ENCODE measurements at regions not wholly inside any gene's neighbourhood (a gene's known extent, or its start where the extent isn't known, plus 50 kb on each side); places are given as distances from the start of the nearest gene placed in this dataset.

DNA sequence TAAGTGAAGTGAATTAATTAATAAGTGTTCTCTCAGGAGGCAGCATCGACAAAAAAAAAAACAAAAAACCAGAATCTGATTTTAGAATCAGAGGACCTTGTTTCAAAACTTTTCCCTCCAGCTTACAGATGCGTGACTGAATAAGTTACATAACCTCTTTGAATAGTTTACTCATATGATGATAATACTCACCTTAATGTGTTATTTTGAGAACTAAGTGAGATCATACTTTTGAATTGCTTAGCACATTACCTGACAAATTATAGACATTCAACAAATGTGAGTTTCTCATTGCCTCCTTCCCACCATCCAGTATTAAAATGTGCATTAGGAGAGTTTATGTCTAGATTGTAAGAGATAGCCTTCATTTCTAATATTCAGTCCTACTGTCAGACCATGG, 94.0 kb downstream of the SOX2 start:
- Histone ChIP-seq H3K4me3 (ENCODE audit: low read depth, low read length, poor library complexity, severe bottlenecking) (no peak overlapping the region), H4K20me1 (ENCODE audit: insufficient read depth, low read length) (no peaks in the 10 kb centered on the region), H3K79me2 (ENCODE audit: insufficient read depth, low read depth, low read length) (no peaks in the 10 kb centered on the region), H3K4me2 (ENCODE audit: low read length) (no peak overlapping the region), H3K9me2 (ENCODE audit: insufficient read depth, low read length) (no peaks in the 10 kb centered on the region), H3K36me3 (ENCODE audit: insufficient read depth, low read length) (no peaks in the 10 kb centered on the region), H3K4me1 (ENCODE audit: insufficient read depth, low read length, poor library complexity, severe bottlenecking) (peaks cover 33% of the 10 kb centered on the region), H3K27ac (ENCODE audit: low read depth, low read length, poor library complexity, severe bottlenecking) (no peak overlapping the region), H3K9me3 (ENCODE audit: low read length) (no peaks in the 10 kb centered on the region), H2AFZ (ENCODE audit: low read length) (no peak overlapping the region)
- BruUV-seq (replicated peaks): no TSS peak
- POLR2A ChIA-PET: no interaction called here
- no peak for DNase-seq (ENCODE audit: low spot score)
- intact Hi-C loops (cut with micrococcal nuclease; ENCODE audit: unreplicated experiment): loop anchor here (10.0 kb wide), 1 partner anchor 91 kb away; the partner anchor contains the start of gene SOX2
- TF ChIP-seq, protein P1, sequence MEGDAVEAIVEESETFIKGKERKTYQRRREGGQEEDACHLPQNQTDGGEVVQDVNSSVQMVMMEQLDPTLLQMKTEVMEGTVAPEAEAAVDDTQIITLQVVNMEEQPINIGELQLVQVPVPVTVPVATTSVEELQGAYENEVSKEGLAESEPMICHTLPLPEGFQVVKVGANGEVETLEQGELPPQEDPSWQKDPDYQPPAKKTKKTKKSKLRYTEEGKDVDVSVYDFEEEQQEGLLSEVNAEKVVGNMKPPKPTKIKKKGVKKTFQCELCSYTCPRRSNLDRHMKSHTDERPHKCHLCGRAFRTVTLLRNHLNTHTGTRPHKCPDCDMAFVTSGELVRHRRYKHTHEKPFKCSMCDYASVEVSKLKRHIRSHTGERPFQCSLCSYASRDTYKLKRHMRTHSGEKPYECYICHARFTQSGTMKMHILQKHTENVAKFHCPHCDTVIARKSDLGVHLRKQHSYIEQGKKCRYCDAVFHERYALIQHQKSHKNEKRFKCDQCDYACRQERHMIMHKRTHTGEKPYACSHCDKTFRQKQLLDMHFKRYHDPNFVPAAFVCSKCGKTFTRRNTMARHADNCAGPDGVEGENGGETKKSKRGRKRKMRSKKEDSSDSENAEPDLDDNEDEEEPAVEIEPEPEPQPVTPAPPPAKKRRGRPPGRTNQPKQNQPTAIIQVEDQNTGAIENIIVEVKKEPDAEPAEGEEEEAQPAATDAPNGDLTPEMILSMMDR (conservative IDR thresholded peaks at IDR 0.05; ENCODE audit: low read length): no peak
- TF ChIP-seq EZH2phosphoT487 (IDR thresholded peaks at IDR 0.05; ENCODE audit: borderline replicate concordance, low read depth, low read length): no peak
- CTCF ChIA-PET (ENCODE audit: unreplicated experiment): no interaction called here

DNA sequence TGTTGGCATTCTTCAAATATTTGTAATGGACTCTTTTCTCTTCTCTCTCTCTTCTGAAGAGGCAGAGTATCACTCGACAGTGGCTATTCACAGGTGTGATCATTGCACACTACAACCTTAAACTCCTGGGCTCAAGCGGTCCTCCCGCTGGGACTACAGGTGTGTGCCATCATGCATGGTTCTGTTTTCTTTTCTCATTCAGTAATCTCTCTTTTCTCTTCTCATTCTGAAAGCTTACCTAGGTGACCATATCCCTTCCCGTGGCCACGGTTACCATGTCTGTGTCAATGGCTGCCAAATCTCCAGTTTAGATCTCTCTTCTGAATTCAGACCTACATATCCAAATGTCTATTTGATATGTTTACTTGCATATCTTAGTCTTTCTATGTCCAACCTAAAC, 96.3 kb downstream of the SOX2 start:
- no peaks in the 10 kb centered on the region for H3K9me3 ChIP-seq (ENCODE audit: low read length)
- intact Hi-C loops (cut with micrococcal nuclease; ENCODE audit: unreplicated experiment): loop anchor here (10.0 kb wide), 1 partner anchor 93 kb away; the partner anchor contains the start of gene SOX2
- no peaks in the 10 kb centered on the region for H3K36me3 ChIP-seq (ENCODE audit: insufficient read depth, low read length)
- no peak overlapping the region for H3K4me3 ChIP-seq (ENCODE audit: low read depth, low read length, poor library complexity, severe bottlenecking)
- POLR2A ChIA-PET: interaction anchor here (1.1 to 1.6 kb wide), 3 partner anchors 16 to 26 kb away, joined by 3 to 5 read pairs (median 5); no protein-coding TSS in a partner anchor
- no TSS peak for BruUV-seq (replicated peaks)
- H3K79me2 ChIP-seq (ENCODE audit: insufficient read depth, low read depth, low read length): no peaks in the 10 kb centered on the region
- peak overlapping the region; percentile 61 for H3K4me2 ChIP-seq (ENCODE audit: low read length)
- H2AFZ ChIP-seq (ENCODE audit: low read length): peak overlapping the region; percentile 61; the same call in 1 of the 2 replicates
- DNase-seq (ENCODE audit: low spot score): peak; percentile 42
- CTCF ChIA-PET (ENCODE audit: unreplicated experiment): no interaction called here
- peaks cover 35% of the 10 kb centered on the region for H3K4me1 ChIP-seq (ENCODE audit: insufficient read depth, low read length, poor library complexity, severe bottlenecking)
- H3K27ac ChIP-seq (ENCODE audit: low read depth, low read length, poor library complexity, severe bottlenecking): peak overlapping the region; percentile 1
- H4K20me1 ChIP-seq (ENCODE audit: insufficient read depth, low read length): no peaks in the 10 kb centered on the region
- no peaks in the 10 kb centered on the region for H3K9me2 ChIP-seq (ENCODE audit: insufficient read depth, low read length)
- TF ChIP-seq EZH2phosphoT487 (IDR thresholded peaks at IDR 0.05; ENCODE audit: borderline replicate concordance, low read depth, low read length): no peak
- TF ChIP-seq, protein P1 (conservative IDR thresholded peaks at IDR 0.05; ENCODE audit: low read length): no peak

GRCh38 chr3:181823716-181824115, 112.0 kb downstream of the SOX2 start:
- no peaks in the 10 kb centered on the region for H3K9me2 ChIP-seq (ENCODE audit: insufficient read depth, low read length)
- no peaks in the 10 kb centered on the region for H3K79me2 ChIP-seq (ENCODE audit: insufficient read depth, low read depth, low read length)
- H3K4me3 ChIP-seq (ENCODE audit: low read depth, low read length, poor library complexity, severe bottlenecking): no peak overlapping the region
- no peaks in the 10 kb centered on the region for H3K9me3 ChIP-seq (ENCODE audit: low read length)
- DNase-seq (ENCODE audit: low spot score): no peak
- ChIA-PET CTCF (ENCODE audit: unreplicated experiment) (no interaction called here), POLR2A (interaction anchor here (0.7 to 1.3 kb wide), 4 partner anchors 9 to 17 kb away, joined by 3 to 7 read pairs (median 4); no protein-coding TSS in a partner anchor)
- no peaks in the 10 kb centered on the region for H4K20me1 ChIP-seq (ENCODE audit: insufficient read depth, low read length)
- H3K4me2 ChIP-seq (ENCODE audit: low read length): no peak overlapping the region
- H2AFZ ChIP-seq (ENCODE audit: low read length): peak overlapping the region; percentile 40; the same call in 1 of the 2 replicates
- H3K27ac ChIP-seq (ENCODE audit: low read depth, low read length, poor library complexity, severe bottlenecking): no peak overlapping the region
- no peaks in the 10 kb centered on the region for H3K4me1 ChIP-seq (ENCODE audit: insufficient read depth, low read length, poor library complexity, severe bottlenecking)
- no peaks in the 10 kb centered on the region for H3K36me3 ChIP-seq (ENCODE audit: insufficient read depth, low read length)
- intact Hi-C loops (cut with micrococcal nuclease; ENCODE audit: unreplicated experiment): no loop called here
- TF ChIP-seq, protein P1 (conservative IDR thresholded peaks at IDR 0.05; ENCODE audit: low read length): no peak
- TF ChIP-seq EZH2phosphoT487 (IDR thresholded peaks at IDR 0.05; ENCODE audit: borderline replicate concordance, low read depth, low read length): no peak
- BruUV-seq (replicated peaks): no TSS peak
